ENCODE measurements at regions not wholly inside any gene's neighbourhood (a gene's known extent, or its start where the extent isn't known, plus 50 kb on each side); places are given as distances from the start of the nearest gene placed in this dataset.

DNA sequence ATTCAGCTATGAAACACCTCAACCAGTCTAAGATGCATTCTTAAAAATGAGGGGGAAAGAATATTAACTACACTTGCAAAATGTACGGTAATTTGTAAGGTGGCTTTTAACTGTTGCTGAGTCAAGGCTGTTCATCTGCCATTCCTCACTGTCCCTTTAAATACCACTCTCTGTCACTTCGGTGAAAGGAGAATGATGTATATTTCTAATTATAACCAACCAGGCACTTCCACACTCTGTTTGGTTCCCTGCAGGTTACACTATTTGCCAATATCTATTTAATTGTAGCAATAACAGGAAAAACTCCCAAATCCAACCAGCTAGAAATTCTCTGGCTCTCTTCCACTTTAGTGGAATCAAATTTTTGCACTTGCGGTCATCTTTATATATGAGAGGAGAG lies 70.5 kb upstream of the SLCO3A1 start:
- H3K27ac Mint-ChIP-seq: no peak overlapping the region
- Histone ChIP-seq H3K27ac (ENCODE audit: low read depth) (no peak overlapping the region), H3K4me2 (no peak overlapping the region), H3K27me3 (ENCODE audit: insufficient read depth) (no peaks in the 10 kb centered on the region), H3K36me3 (ENCODE audit: insufficient read depth) (no peaks in the 10 kb centered on the region), H3K79me2 (replicated peaks; ENCODE audit: insufficient read depth) (no peaks in the 10 kb centered on the region), H3K4me1 (ENCODE audit: insufficient read depth) (no peaks in the 10 kb centered on the region), H4K20me1 (replicated peaks; ENCODE audit: insufficient read depth) (no peaks in the 10 kb centered on the region), H3K9me2 (ENCODE audit: insufficient read depth) (peaks cover 8% of the 10 kb centered on the region; the same call in 1 of the 2 replicates), H3K4me3 (no peak overlapping the region), H3F3A (replicated peaks; ENCODE audit: low read depth) (no peaks in the 10 kb centered on the region), H2AFZ (no peak overlapping the region)
- peaks cover 3% of the 10 kb centered on the region for H3K27me3 Mint-ChIP-seq (ENCODE audit: insufficient read depth, low read depth, poor library complexity)
- H3K4me1 Mint-ChIP-seq: no peaks in the 10 kb centered on the region; the same call in 2 of the 3 replicates
- TF ChIP-seq, protein P1, sequence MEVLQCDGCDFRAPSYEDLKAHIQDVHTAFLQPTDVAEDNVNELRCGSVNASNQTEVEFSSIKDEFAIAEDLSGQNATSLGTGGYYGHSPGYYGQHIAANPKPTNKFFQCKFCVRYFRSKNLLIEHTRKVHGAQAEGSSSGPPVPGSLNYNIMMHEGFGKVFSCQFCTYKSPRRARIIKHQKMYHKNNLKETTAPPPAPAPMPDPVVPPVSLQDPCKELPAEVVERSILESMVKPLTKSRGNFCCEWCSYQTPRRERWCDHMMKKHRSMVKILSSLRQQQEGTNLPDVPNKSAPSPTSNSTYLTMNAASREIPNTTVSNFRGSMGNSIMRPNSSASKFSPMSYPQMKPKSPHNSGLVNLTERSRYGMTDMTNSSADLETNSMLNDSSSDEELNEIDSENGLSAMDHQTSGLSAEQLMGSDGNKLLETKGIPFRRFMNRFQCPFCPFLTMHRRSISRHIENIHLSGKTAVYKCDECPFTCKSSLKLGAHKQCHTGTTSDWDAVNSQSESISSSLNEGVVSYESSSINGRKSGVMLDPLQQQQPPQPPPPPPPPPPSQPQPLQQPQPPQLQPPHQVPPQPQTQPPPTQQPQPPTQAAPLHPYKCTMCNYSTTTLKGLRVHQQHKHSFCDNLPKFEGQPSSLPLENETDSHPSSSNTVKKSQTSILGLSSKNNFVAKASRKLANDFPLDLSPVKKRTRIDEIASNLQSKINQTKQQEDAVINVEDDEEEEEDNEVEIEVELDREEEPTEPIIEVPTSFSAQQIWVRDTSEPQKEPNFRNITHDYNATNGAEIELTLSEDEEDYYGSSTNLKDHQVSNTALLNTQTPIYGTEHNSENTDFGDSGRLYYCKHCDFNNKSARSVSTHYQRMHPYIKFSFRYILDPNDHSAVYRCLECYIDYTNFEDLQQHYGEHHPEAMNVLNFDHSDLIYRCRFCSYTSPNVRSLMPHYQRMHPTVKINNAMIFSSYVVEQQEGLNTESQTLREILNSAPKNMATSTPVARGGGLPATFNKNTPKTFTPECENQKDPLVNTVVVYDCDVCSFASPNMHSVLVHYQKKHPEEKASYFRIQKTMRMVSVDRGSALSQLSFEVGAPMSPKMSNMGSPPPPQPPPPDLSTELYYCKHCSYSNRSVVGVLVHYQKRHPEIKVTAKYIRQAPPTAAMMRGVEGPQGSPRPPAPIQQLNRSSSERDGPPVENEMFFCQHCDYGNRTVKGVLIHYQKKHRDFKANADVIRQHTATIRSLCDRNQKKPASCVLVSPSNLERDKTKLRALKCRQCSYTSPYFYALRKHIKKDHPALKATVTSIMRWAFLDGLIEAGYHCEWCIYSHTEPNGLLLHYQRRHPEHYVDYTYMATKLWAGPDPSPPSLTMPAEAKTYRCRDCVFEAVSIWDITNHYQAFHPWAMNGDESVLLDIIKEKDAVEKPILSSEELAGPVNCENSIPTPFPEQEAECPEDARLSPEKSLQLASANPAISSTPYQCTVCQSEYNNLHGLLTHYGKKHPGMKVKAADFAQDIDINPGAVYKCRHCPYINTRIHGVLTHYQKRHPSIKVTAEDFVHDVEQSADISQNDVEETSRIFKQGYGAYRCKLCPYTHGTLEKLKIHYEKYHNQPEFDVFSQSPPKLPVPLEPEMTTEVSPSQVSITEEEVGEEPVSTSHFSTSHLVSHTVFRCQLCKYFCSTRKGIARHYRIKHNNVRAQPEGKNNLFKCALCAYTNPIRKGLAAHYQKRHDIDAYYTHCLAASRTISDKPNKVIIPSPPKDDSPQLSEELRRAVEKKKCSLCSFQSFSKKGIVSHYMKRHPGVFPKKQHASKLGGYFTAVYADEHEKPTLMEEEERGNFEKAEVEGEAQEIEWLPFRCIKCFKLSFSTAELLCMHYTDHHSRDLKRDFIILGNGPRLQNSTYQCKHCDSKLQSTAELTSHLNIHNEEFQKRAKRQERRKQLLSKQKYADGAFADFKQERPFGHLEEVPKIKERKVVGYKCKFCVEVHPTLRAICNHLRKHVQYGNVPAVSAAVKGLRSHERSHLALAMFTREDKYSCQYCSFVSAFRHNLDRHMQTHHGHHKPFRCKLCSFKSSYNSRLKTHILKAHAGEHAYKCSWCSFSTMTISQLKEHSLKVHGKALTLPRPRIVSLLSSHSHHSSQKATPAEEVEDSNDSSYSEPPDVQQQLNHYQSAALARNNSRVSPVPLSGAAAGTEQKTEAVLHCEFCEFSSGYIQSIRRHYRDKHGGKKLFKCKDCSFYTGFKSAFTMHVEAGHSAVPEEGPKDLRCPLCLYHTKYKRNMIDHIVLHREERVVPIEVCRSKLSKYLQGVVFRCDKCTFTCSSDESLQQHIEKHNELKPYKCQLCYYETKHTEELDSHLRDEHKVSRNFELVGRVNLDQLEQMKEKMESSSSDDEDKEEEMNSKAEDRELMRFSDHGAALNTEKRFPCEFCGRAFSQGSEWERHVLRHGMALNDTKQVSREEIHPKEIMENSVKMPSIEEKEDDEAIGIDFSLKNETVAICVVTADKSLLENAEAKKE (CRISPR knock-in tag; IDR thresholded peaks at IDR 0.05): no peak
- DNase-seq (ENCODE audit: low spot score) (no peak), ATAC-seq (no peak)
- H3K36me3 Mint-ChIP-seq (ENCODE audit: low read depth): no peaks in the 10 kb centered on the region
- H3K4me3 Mint-ChIP-seq: no peak overlapping the region
- no peaks in the 10 kb centered on the region for H3K9me3 Mint-ChIP-seq

- no peaks in the 10 kb centered on the region for H3K79me2 ChIP-seq (replicated peaks; ENCODE audit: insufficient read depth)
- H3K4me2 ChIP-seq: no peak overlapping the region
- Mint-ChIP-seq H3K36me3 (ENCODE audit: low read depth) (no peaks in the 10 kb centered on the region), H3K4me1 (no peaks in the 10 kb centered on the region; the same call in 2 of the 3 replicates), H3K27ac (no peak overlapping the region), H3K9me3 (no peaks in the 10 kb centered on the region), H3K4me3 (no peak overlapping the region), H3K27me3 (ENCODE audit: insufficient read depth, low read depth, poor library complexity) (peaks cover 3% of the 10 kb centered on the region)
- no peaks in the 10 kb centered on the region for H3K27me3 ChIP-seq (ENCODE audit: insufficient read depth)
- H2AFZ ChIP-seq: no peak overlapping the region
- ATAC-seq: no peak
- no peaks in the 10 kb centered on the region for H3K36me3 ChIP-seq (ENCODE audit: insufficient read depth)
- H3K27ac ChIP-seq (ENCODE audit: low read depth): no peak overlapping the region
- H3K9me2 ChIP-seq (ENCODE audit: insufficient read depth): peaks cover 8% of the 10 kb centered on the region; the same call in 1 of the 2 replicates
- no peaks in the 10 kb centered on the region for H3K4me1 ChIP-seq (ENCODE audit: insufficient read depth)
- H3F3A ChIP-seq (replicated peaks; ENCODE audit: low read depth): no peaks in the 10 kb centered on the region
- H3K4me3 ChIP-seq: no peak overlapping the region
- no peak for DNase-seq (ENCODE audit: low spot score)
- H4K20me1 ChIP-seq (replicated peaks; ENCODE audit: insufficient read depth): no peaks in the 10 kb centered on the region
- TF ChIP-seq ZNF331 (CRISPR knock-in tag; IDR thresholded peaks at IDR 0.05; ENCODE audit: low read depth) (no peak), STAT1 (IDR thresholded peaks at IDR 0.05; ENCODE audit: unreplicated experiment) (no peak), JUNB (IDR thresholded peaks at IDR 0.05; ENCODE audit: unreplicated experiment) (no peak), POLR2AphosphoS5 (IDR thresholded peaks at IDR 0.05; ENCODE audit: low read depth) (no peak), ETS1 (IDR thresholded peaks at IDR 0.05) (no peak), EZH2 (IDR thresholded peaks at IDR 0.05; ENCODE audit: low read depth, unreplicated experiment) (no peak)
Observed at GRCh38 chr15:91783451-91783850, 70.1 kb upstream of the SLCO3A1 start.
